ENCODE measurements at regions not wholly inside any gene's neighbourhood (a gene's known extent, or its start where the extent isn't known, plus 50 kb on each side); places are given as distances from the start of the nearest gene placed in this dataset.

DNA sequence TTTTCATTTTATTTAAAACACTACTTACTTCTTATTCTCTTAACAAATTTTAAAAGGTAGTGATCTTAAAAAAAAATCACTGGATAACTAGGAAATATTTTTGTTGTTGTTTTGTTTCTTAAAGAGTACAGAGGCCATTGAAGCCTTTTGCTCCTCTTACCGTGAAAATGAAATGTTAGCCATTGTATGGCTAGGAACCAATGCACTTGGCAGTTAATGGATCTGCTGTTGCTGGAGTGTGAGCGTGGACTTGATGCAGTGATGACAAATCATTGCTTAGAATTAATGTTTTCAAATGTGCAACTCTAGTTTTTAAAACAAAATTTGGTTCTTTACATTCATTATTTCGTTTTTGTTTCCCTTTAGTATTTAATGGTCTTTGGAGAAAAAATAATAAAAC lies 162.3 kb downstream of the HAUS1 start:
- Histone ChIP-seq H3K4me2 (ENCODE audit: insufficient read depth, low read length) (no peak overlapping the region), H3K36me3 (ENCODE audit: insufficient read depth, low read length) (peaks cover 72% of the 10 kb centered on the region), H3K9me3 (ENCODE audit: insufficient read depth, low read length, severe bottlenecking) (no peaks in the 10 kb centered on the region), H3K27ac (ENCODE audit: low read length) (no peak overlapping the region), H3K9ac (ENCODE audit: low read depth, low read length) (no peak overlapping the region), H3K4me1 (ENCODE audit: insufficient read depth, low read length) (no peaks in the 10 kb centered on the region), H3K4me3 (ENCODE audit: low read depth in 1 of 2, low read length in 2 of 2) (no peak overlapping the region), H3K79me2 (ENCODE audit: insufficient read depth, low read length) (peaks cover 9% of the 10 kb centered on the region; the same call in 1 of the 2 replicates), H2AFZ (ENCODE audit: low read depth, low read length) (no peak overlapping the region), H3K27me3 (ENCODE audit: insufficient read depth, low read length, poor library complexity) (no peaks in the 10 kb centered on the region), H4K20me1 (ENCODE audit: insufficient read depth, low read length) (peaks cover 5% of the 10 kb centered on the region)
- TF ChIP-seq, protein P1, sequence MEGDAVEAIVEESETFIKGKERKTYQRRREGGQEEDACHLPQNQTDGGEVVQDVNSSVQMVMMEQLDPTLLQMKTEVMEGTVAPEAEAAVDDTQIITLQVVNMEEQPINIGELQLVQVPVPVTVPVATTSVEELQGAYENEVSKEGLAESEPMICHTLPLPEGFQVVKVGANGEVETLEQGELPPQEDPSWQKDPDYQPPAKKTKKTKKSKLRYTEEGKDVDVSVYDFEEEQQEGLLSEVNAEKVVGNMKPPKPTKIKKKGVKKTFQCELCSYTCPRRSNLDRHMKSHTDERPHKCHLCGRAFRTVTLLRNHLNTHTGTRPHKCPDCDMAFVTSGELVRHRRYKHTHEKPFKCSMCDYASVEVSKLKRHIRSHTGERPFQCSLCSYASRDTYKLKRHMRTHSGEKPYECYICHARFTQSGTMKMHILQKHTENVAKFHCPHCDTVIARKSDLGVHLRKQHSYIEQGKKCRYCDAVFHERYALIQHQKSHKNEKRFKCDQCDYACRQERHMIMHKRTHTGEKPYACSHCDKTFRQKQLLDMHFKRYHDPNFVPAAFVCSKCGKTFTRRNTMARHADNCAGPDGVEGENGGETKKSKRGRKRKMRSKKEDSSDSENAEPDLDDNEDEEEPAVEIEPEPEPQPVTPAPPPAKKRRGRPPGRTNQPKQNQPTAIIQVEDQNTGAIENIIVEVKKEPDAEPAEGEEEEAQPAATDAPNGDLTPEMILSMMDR (IDR thresholded peaks at IDR 0.05; ENCODE audit: borderline replicate concordance, extremely low read depth, low read length, poor library complexity, severe bottlenecking), result no peak
- no peak for TF ChIP-seq EZH2 (IDR thresholded peaks at IDR 0.05; ENCODE audit: borderline replicate concordance, low read depth, low read length, severe bottlenecking)
- DNase-seq (no peak), ATAC-seq (ENCODE audit: insufficient read depth, low read depth) (no peak)

DNA sequence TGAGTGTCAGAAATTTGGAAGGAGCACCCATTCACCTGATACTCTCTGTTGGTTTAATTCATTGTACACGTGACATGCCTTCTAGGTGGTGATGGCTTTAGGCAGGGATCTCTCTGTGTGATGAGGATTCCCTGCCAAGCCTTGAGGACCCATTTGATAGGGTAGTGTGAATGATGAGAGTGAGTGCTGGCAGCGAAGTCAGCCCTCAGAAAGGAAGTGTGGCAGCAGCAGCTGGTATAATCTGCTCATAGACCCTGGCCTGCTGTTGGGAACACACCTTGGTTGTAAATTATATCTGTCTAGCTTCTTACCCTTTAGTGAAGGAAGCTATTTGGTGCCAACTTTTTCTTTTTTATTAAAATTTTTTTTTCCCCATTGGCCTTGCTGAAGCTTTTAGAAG lies 164.5 kb downstream of the HAUS1 start:
- no peak overlapping the region for H2AFZ ChIP-seq (ENCODE audit: low read depth, low read length)
- DNase-seq (no peak), ATAC-seq (ENCODE audit: insufficient read depth, low read depth) (no peak)
- no peaks in the 10 kb centered on the region for H4K20me1 ChIP-seq (ENCODE audit: insufficient read depth, low read length)
- H3K4me3 ChIP-seq (ENCODE audit: low read depth in 1 of 2, low read length in 2 of 2), result no peak overlapping the region
- H3K27me3 ChIP-seq (ENCODE audit: insufficient read depth, low read length, poor library complexity), result no peaks in the 10 kb centered on the region
- no peak overlapping the region for H3K9ac ChIP-seq (ENCODE audit: low read depth, low read length)
- H3K4me2 ChIP-seq (ENCODE audit: insufficient read depth, low read length), result no peak overlapping the region
- TF ChIP-seq, protein P1 (IDR thresholded peaks at IDR 0.05; ENCODE audit: borderline replicate concordance, extremely low read depth, low read length, poor library complexity, severe bottlenecking), result no peak
- TF ChIP-seq EZH2 (IDR thresholded peaks at IDR 0.05; ENCODE audit: borderline replicate concordance, low read depth, low read length, severe bottlenecking), result no peak
- H3K4me1 ChIP-seq (ENCODE audit: insufficient read depth, low read length), result no peaks in the 10 kb centered on the region
- H3K9me3 ChIP-seq (ENCODE audit: insufficient read depth, low read length, severe bottlenecking), result no peaks in the 10 kb centered on the region
- H3K27ac ChIP-seq (ENCODE audit: low read length), result no peak overlapping the region
- no peaks in the 10 kb centered on the region for H3K79me2 ChIP-seq (ENCODE audit: insufficient read depth, low read length)
- peaks cover 51% of the 10 kb centered on the region for H3K36me3 ChIP-seq (ENCODE audit: insufficient read depth, low read length)

DNA sequence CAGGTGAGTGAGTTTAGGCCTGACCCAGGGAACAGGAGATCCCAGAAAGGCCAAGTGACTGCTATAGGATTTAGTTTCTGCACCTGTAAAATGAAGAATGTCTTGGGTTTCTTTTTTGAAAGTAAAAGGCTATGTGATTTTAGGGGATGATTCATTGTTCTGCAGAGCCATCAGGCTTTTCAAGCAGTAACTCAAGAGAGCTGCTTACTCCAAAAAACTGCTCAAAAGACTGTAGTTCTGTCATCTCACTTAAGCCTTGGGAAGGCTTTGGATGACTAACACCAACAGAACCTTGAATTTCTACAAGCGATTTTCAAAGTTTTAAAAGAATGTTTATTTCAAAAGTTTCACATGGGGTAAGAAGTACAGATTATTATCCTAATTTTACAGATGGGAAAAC lies 165.1 kb downstream of the HAUS1 start:
- ATAC-seq (ENCODE audit: insufficient read depth, low read depth) (no peak), DNase-seq (no peak)
- peaks cover 45% of the 10 kb centered on the region for H3K36me3 ChIP-seq (ENCODE audit: insufficient read depth, low read length)
- H3K4me2 ChIP-seq (ENCODE audit: insufficient read depth, low read length), result no peak overlapping the region
- no peaks in the 10 kb centered on the region for H4K20me1 ChIP-seq (ENCODE audit: insufficient read depth, low read length)
- H3K4me3 ChIP-seq (ENCODE audit: low read depth in 1 of 2, low read length in 2 of 2), result no peak overlapping the region
- H3K4me1 ChIP-seq (ENCODE audit: insufficient read depth, low read length), result no peaks in the 10 kb centered on the region
- no peaks in the 10 kb centered on the region for H3K79me2 ChIP-seq (ENCODE audit: insufficient read depth, low read length)
- no peak overlapping the region for H2AFZ ChIP-seq (ENCODE audit: low read depth, low read length)
- H3K27ac ChIP-seq (ENCODE audit: low read length), result no peak overlapping the region
- no peak overlapping the region for H3K9ac ChIP-seq (ENCODE audit: low read depth, low read length)
- no peak for TF ChIP-seq EZH2 (IDR thresholded peaks at IDR 0.05; ENCODE audit: borderline replicate concordance, low read depth, low read length, severe bottlenecking)
- TF ChIP-seq, protein P1 (IDR thresholded peaks at IDR 0.05; ENCODE audit: borderline replicate concordance, extremely low read depth, low read length, poor library complexity, severe bottlenecking), result no peak
- no peaks in the 10 kb centered on the region for H3K9me3 ChIP-seq (ENCODE audit: insufficient read depth, low read length, severe bottlenecking)
- no peaks in the 10 kb centered on the region for H3K27me3 ChIP-seq (ENCODE audit: insufficient read depth, low read length, poor library complexity)

DNA sequence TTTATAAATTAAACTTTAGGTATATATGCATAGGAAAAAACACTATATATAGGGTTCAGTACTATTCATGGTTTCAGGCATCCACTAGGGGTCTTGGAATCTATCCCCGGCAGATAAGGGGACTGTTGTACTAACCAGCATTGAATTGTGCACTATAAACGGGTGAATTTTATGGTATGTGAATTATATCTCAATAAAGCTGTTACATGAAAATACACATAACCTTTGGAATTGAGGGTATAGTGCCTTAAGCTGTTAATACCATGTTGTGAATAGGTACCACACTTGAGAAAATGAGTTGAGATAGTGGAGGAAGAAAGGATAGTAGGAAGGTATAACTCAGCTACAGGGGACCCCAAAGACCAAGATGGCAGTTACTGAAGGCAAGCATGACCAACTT lies 167.3 kb downstream of the HAUS1 start:
- Histone ChIP-seq H3K36me3 (ENCODE audit: insufficient read depth, low read length) (peaks cover 23% of the 10 kb centered on the region; the same call in 1 of the 2 replicates), H3K9me3 (ENCODE audit: insufficient read depth, low read length, severe bottlenecking) (no peaks in the 10 kb centered on the region), H3K27ac (ENCODE audit: low read length) (no peak overlapping the region), H4K20me1 (ENCODE audit: insufficient read depth, low read length) (no peaks in the 10 kb centered on the region), H3K79me2 (ENCODE audit: insufficient read depth, low read length) (no peaks in the 10 kb centered on the region), H3K4me1 (ENCODE audit: insufficient read depth, low read length) (no peaks in the 10 kb centered on the region), H2AFZ (ENCODE audit: low read depth, low read length) (no peak overlapping the region), H3K27me3 (ENCODE audit: insufficient read depth, low read length, poor library complexity) (no peaks in the 10 kb centered on the region), H3K4me3 (ENCODE audit: low read depth in 1 of 2, low read length in 2 of 2) (no peak overlapping the region), H3K9ac (ENCODE audit: low read depth, low read length) (no peak overlapping the region), H3K4me2 (ENCODE audit: insufficient read depth, low read length) (no peak overlapping the region)
- ATAC-seq (ENCODE audit: insufficient read depth, low read depth), result no peak
- TF ChIP-seq, protein P1 (IDR thresholded peaks at IDR 0.05; ENCODE audit: borderline replicate concordance, extremely low read depth, low read length, poor library complexity, severe bottlenecking), result no peak
- TF ChIP-seq EZH2 (IDR thresholded peaks at IDR 0.05; ENCODE audit: borderline replicate concordance, low read depth, low read length, severe bottlenecking), result no peak
- DNase-seq, result no peak

Measured in DND-41 (cell line).